GM18505 (cell line): ENCODE measurements at regions not wholly inside any gene's neighbourhood (a gene's known extent, or its start where the extent isn't known, plus 50 kb on each side); places are given as distances from the start of the nearest gene placed in this dataset.

Source experiments
- ATAC-seq: cut with Tn5 transposase; IDR thresholded peaks from one replicate; pipeline ENCODE4 v1.9.1; 2021; ENCODE audit not compliant: unreplicated experiment
- POLR2A ChIP-seq: IDR thresholded peaks from 4 replicates; pipeline ENCODE4 v1.6.1; 2011; ENCODE audit warnings: borderline replicate concordance; ENCODE audit not compliant: insufficient read depth, insufficient read length; ENCODE audit errors: extremely low read depth

- TF ChIP-seq POLR2A, result no peak
- no peak for ATAC-seq
Observed at GRCh38 chr2:3138621-3139020, 239.0 kb downstream of the EIPR1 start.

- no peak for TF ChIP-seq POLR2A
- ATAC-seq, result no peak
Observed at GRCh38 chr2:3137651-3138300, 239.8 kb downstream of the EIPR1 start.

GRCh38 chr2:3135676-3136075 lies 241.9 kb downstream of the EIPR1 start:
- no peak for TF ChIP-seq POLR2A

GRCh38 chr2:3134026-3134571 lies 243.5 kb downstream of the EIPR1 start:
- TF ChIP-seq POLR2A, result no peak
- no peak for ATAC-seq

More at GRCh38 chr2:3135676-3136075, 241.9 kb downstream of the EIPR1 start:
- no peak for ATAC-seq

GRCh38 chr2:3132966-3133365 lies 244.7 kb downstream of the EIPR1 start:
- no peak for TF ChIP-seq POLR2A
- no peak for ATAC-seq

GRCh38 chr2:3132466-3132865 lies 245.2 kb downstream of the EIPR1 start:
- ATAC-seq, result no peak
- no peak for TF ChIP-seq POLR2A

GRCh38 chr2:3131636-3132326 lies 245.8 kb downstream of the EIPR1 start:
- TF ChIP-seq POLR2A, result no peak
- ATAC-seq, result no peak

GRCh38 chr2:3130889-3131635 lies 246.6 kb downstream of the EIPR1 start:
- TF ChIP-seq POLR2A, result no peak
- ATAC-seq, result no peak

GRCh38 chr2:3130444-3130843 lies 247.2 kb downstream of the EIPR1 start:
- no peak for TF ChIP-seq POLR2A
- ATAC-seq, result no peak

- TF ChIP-seq POLR2A, result no peak
- ATAC-seq, result no peak
Observed at GRCh38 chr2:3129867-3130266, 247.8 kb downstream of the EIPR1 start.

- no peak for ATAC-seq
Observed at GRCh38 chr2:3128786-3129185, 248.8 kb downstream of the EIPR1 start.

GRCh38 chr2:3127710-3128109 lies 249.9 kb downstream of the EIPR1 start:
- no peak for TF ChIP-seq POLR2A

More at GRCh38 chr2:3128786-3129185, 248.8 kb downstream of the EIPR1 start:
- TF ChIP-seq POLR2A, result no peak

GRCh38 chr2:3126911-3127621 lies 250.6 kb downstream of the EIPR1 start:
- no peak for TF ChIP-seq POLR2A
- no peak for ATAC-seq

More at GRCh38 chr2:3127710-3128109, 249.9 kb downstream of the EIPR1 start:
- ATAC-seq, result no peak
